GM18505 (cell line): ENCODE measurements at regions not wholly inside any gene's neighbourhood (a gene's known extent, or its start where the extent isn't known, plus 50 kb on each side); places are given as distances from the start of the nearest gene placed in this dataset.

Experiments
- ATAC-seq: cut with Tn5 transposase; IDR thresholded peaks from one replicate; pipeline ENCODE4 v1.9.1; 2021; ENCODE audit not compliant: unreplicated experiment
- POLR2A ChIP-seq: IDR thresholded peaks from 4 replicates; pipeline ENCODE4 v1.6.1; 2011; ENCODE audit warnings: borderline replicate concordance; ENCODE audit not compliant: insufficient read depth, insufficient read length; ENCODE audit errors: extremely low read depth

DNA sequence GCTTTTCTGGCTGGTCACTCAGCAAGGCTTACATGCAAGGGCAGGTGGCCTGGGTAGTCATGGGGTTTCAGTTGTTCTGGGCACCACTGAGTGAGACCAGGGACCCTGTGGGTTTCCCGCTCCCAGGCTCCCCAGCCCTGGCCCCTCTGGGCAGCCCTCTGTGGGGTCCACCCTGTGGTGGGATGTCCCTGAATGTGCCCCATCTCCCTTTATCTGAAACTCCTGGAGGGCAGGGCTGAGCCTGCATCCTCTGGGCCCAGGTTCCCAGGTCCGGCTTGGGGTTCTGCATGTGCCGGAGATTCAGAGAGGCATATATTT is 1041.0 kb downstream of the BRD1 start:
- no peak for ATAC-seq
- no peak for TF ChIP-seq POLR2A

DNA sequence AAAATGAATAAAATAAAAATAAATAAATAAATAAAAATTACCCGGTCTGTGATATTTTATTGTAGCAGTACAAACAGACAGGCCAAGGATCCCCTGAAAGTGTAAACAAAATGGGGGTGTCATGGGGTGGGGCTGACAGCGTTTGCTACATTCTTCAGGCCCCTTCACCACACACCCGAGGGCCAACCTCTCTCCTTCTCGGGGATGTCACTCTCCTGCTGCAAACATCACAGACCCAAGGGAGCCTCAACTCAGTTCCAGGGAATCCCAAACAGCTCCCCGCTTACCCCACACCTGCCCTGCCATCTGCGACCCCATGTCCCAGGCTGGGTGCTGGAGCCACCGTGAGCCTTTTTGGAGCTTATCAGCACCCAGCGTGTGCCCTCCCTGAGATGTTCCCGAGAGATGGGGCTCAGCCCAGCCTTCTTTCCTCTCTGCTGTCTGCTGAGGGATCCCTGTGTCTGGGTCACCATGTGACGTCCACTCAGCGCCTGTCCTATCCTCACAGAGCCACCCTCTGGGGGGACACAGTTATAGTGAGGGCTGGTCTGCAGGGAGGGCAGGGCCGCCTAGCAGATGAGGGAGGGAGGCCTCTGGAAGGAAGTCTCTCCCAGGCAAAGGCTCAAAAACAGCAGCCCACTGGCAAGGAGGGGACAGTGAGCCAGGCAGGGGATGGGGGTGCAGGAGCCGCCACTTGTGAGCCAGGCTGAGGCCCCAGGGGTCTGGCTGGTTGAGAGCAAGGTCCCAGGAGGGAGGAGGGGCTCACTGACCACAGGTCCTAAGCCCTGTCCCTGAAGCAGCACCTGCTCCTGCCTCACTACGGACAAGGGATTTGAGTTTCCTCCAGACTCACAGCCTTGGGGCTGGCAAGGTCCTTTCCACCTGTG is 1041.6 kb downstream of the BRD1 start:
- TF ChIP-seq POLR2A: no peak
- no peak for ATAC-seq

DNA sequence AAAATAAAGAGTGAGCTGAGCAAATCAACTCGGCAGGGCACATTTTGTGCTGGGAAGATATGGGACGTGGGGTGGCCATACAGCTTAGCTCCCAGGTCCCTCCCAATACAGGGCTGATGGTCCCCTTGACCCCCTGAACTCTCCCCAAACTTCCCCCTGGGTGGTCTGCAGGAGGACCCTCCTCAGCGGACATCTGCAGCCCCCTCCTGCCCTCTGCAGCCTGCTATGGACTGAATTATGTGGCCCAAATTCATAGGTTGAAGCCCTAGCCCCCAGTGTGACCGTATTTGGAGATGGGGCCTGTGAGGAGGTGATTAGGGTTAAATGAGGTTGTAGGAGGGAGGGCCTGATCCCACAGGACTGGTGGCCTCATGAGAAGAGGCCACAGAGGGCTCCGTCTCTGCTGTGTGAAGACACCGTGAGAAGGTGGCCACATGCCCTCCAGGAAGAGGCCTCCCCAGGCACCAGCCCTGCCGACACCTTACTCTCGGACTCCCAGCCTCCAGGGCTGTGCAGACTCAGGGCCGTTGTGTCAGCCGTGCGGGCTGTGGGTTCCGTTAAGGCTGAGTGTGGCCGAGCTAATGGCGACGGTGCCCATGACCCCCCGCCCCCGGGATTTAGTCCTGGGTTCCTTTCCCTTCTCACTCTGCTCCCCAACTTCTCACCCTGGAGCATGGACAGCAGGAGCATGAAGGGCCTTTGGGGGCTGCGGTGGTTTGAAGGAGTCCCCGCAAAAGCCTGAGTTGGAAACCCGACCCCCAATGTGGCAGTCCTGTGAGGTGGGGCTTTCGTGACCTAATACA is 1042.8 kb downstream of the BRD1 start:
- TF ChIP-seq POLR2A: no peak
- no peak for ATAC-seq

DNA sequence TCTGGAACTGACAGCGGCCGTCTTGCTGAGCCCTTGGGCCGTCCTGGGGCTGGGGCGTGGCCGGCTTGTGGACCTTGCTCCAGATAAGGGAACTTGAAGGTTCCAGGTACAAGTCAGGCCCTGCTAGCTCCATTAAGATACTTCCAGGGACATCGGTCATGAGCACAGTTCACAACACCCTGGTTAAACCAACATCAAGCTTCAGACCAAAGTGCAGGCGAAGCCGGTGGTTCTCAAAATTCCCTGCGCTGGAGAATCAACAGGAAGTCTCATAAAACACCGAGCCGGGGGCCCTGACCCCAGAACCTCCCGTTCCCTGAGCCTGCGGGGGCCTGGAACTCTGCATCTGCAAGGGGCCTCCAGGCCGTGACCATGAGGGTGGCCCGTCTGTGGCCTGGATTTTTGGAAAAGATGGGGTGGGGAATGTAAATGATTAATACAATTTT is 1043.8 kb downstream of the BRD1 start:
- ATAC-seq: no peak
- TF ChIP-seq POLR2A: no peak

DNA sequence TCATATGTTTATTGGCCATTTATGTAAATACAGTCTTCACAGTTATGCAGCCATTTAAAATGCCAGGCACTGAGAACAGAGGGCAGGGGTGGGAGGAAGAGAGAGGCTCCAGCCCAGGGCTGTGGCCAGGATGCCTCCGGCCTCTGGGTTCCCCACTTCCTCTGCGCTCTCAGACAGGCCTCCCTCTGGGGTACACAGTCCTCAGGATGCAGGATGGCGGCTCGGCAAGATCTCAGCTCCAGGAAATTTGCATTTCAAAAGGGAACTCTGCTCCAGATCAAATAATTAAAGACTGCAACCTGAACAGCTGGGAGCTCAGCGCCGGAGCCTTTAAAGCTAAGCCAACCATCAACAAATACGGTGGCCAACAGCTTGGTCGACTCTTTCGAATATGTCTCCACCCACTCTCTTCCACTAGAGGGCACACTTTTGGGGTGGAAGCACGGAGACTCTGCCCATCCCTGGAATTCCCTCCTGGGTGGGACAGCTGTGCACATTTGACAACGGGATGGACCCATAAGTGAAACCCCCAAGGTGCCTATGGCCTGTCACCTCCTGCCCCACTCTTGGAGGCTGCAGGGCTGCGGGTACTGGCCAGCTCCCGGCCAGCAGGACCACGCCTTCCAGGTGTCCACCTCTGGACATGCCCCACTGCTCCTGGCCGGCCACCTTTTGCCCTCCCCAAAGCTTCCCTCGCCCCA is 1044.7 kb downstream of the BRD1 start:
- no peak for TF ChIP-seq POLR2A
- ATAC-seq: no peak

DNA sequence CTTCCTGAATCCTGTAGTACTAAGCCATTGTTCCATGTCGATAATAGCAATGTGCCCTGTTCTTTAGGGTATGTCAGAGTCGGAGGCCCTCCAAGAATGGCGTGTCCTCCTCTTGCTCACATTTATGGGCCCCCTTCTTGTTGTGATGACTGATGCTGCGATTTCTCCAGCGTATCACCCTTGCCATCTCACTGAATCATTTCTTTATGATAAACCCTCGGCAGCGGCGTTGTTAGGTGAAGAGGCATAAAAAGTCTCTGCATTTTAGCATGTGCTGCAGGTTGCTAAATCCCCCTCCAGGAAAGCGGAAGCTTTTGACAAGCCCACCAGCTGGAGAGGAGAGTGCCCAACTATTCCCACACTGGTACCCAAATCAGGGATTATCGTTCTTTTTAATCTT is 1045.3 kb downstream of the BRD1 start:
- ATAC-seq: no peak
- no peak for TF ChIP-seq POLR2A

DNA sequence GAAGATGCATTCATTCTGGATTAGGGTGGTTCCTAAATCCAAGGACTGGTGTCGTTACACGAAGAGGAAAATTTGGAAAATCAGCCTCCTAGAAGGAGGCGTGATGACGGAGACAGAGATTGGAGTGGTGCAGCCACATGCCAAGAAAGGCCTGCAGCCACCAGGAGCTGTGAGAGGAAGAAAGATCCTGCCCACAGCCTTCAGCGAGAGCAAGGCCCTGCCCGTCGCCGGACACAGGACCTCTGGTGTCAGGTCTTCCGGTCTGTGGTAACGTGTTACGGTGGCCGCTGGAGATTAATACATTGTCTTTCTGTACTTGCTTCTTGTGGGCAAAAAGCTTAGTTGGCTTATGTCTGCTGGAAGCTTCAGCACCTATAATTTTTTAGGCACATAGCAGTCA is 1045.8 kb downstream of the BRD1 start:
- TF ChIP-seq POLR2A: no peak

DNA sequence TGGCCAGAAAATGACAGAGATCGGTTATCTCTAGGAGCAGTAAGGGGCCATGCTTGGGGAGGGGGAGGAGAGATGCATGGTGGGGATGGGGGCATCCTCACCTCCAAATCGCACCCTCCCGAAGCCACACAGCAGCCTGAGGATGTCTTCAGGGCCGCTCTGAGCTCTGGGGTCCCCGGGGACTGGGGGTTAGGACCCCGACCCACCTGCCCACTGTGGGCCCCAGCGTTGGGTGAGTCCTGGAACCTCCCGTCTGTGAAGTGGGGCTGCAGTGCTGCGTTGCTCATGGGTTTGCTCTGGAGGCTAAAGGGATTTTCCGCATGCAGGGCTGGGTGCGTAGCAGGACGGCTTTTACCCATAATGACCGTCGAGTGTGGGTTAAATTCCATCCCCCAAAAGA is 1046.3 kb downstream of the BRD1 start:
- no peak for ATAC-seq
- TF ChIP-seq POLR2A: no peak

More for the DNA sequence above, 1045.8 kb downstream of the BRD1 start:
- ATAC-seq: no peak

DNA sequence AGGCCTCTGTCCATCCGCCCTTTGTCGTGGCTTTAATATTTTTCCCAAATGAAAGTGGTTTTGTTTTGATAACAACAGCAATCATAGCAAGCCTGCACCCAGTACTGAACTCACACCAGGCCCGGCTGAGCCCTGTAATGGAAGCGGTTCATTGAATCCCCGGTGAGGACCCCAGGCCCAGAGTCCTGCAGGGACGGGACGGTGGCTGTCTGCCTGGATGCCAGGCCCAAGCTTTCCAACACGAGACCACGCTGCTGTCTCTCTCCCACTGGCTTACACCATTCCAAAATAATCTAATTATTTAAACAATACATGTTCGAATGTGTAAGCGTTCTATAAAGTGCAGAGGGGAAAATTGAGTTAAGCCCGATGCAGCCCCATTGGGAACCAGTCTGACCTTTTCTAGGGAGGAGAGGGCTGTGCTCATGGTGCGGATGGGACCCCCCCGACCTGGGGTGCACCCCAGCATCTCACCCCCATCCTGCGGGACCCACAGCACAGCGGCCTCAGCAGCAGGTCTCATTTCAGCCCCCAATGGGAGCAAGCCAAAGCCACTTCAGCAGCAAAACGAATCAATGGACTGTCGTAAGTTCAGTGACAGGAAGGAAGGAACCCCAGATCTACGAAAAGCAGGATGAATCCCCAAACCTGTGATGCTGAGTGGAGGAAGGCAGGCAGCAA is 1046.9 kb downstream of the BRD1 start:
- no peak for TF ChIP-seq POLR2A
- no peak for ATAC-seq

DNA sequence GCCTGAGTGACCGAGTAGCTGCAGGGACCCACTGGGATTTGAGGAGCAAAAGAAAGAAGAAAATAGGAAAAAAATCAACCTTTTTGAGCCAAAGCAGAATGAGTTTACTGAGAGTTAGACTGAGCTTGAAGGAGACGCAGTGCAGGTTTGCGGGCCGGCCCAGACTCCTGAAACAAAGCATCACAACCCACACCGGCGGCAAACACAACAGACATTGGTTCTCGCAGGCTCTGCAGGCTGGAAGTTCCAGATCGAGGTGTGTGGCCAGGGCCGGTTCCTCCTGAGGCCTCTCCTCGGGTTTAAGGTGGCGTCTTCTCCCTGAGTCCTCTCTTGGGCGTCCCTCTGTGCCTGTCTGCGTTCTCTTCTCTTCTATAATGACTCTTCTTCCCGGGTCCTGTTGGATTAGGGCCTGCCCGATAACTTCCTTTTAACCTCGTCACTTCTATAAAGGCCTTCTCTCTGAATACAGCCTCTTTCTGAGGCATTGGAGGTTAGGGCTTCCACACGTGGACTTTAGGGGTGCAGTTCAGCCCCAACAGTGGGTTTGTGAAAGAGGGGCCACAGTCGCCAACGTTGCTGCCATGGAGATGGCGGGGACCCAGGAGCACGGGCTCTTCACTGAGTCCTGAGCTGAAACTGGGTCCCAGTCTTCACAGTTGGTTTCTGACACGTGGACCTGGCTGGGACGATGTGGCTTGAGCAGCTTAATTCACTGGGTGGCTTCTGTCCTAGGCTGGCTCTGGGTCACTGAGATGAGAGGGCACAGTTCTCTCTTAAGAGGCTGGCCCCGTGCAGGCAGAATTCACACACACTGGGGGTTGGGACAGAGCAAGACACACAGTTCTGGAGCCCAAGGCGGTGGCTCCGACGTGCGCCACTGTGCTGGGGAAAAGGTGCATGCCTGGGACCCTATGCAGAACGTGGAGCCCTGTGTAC is 1047.7 kb downstream of the BRD1 start:
- TF ChIP-seq POLR2A: no peak
- no peak for ATAC-seq

DNA sequence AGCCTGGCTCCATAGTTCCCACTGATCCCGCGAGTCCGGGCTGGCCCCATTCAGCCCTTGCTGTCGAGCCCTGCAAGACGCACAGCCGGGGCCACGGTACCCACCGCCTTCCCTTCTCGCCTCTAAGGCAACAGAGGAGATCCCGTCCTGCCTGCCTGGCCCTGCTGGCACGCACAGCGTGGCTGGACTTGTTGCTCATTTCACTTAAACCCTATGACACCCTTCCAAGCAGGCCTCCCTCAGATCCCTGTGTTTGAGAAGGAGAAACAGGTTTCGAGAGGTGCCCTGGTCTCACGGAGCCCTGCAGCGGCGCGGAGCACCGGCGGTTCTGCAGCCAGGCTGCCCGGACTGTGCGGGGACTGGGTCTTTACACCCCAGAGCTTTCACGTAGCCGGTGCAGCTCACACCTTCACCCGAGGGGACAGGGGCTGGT is 1048.4 kb downstream of the BRD1 start:
- ATAC-seq: no peak
- no peak for TF ChIP-seq POLR2A
